ENCODE measurements at regions not wholly inside any gene's neighbourhood (a gene's known extent, or its start where the extent isn't known, plus 50 kb on each side); places are given as distances from the start of the nearest gene placed in this dataset.

- H3K4me1 ChIP-seq (ENCODE audit: insufficient read depth, low read length), result no peaks in the 10 kb centered on the region
- H3K4me3 ChIP-seq (ENCODE audit: low read depth in 1 of 2, low read length in 2 of 2), result no peak overlapping the region
- no peak overlapping the region for H2AFZ ChIP-seq (ENCODE audit: low read depth, low read length)
- no peak for ATAC-seq (ENCODE audit: insufficient read depth, low read depth)
- H3K27ac ChIP-seq (ENCODE audit: low read length), result no peak overlapping the region
- H3K27me3 ChIP-seq (ENCODE audit: insufficient read depth, low read length, poor library complexity), result peaks cover 13% of the 10 kb centered on the region
- no peaks in the 10 kb centered on the region for H3K36me3 ChIP-seq (ENCODE audit: insufficient read depth, low read length)
- no peak for DNase-seq
- TF ChIP-seq CTCF (IDR thresholded peaks at IDR 0.05; ENCODE audit: borderline replicate concordance, extremely low read depth, low read length, poor library complexity, severe bottlenecking) (no peak), EZH2 (IDR thresholded peaks at IDR 0.05; ENCODE audit: borderline replicate concordance, low read depth, low read length, severe bottlenecking) (no peak)
- no peak overlapping the region for H3K9ac ChIP-seq (ENCODE audit: low read depth, low read length)
- no peak overlapping the region for H3K4me2 ChIP-seq (ENCODE audit: insufficient read depth, low read length)
- H3K79me2 ChIP-seq (ENCODE audit: insufficient read depth, low read length), result no peaks in the 10 kb centered on the region
- no peaks in the 10 kb centered on the region for H4K20me1 ChIP-seq (ENCODE audit: insufficient read depth, low read length)
- H3K9me3 ChIP-seq (ENCODE audit: insufficient read depth, low read length, severe bottlenecking), result no peaks in the 10 kb centered on the region
Observed at GRCh38 chr15:94620632-94621031, 389.3 kb downstream of the MCTP2 start.

DNA sequence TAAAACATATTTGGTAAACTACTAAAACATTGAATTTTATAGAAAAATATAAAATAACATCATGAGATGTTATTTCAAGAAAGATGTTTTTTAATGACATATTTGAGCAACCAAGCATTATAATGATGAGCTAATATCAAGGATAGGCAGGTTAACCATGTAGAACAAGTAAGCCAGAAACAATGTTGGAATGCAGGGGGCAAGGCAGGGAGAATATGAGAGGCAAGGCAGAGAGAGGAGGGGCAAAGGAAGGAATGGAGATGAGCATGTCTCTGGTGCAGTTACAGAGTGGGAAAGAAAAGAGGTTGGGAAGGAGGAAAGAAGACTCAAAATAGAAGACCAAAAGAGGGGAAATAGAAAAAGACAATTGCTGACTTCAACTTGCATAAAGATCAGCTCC, 390.4 kb downstream of the MCTP2 start:
- ATAC-seq (ENCODE audit: insufficient read depth, low read depth) (no peak), DNase-seq (no peak)
- Histone ChIP-seq H2AFZ (ENCODE audit: low read depth, low read length) (no peak overlapping the region), H3K4me3 (ENCODE audit: low read depth in 1 of 2, low read length in 2 of 2) (no peak overlapping the region), H3K9me3 (ENCODE audit: insufficient read depth, low read length, severe bottlenecking) (no peaks in the 10 kb centered on the region), H3K4me2 (ENCODE audit: insufficient read depth, low read length) (no peak overlapping the region), H4K20me1 (ENCODE audit: insufficient read depth, low read length) (no peaks in the 10 kb centered on the region), H3K27ac (ENCODE audit: low read length) (no peak overlapping the region), H3K9ac (ENCODE audit: low read depth, low read length) (no peak overlapping the region), H3K4me1 (ENCODE audit: insufficient read depth, low read length) (no peaks in the 10 kb centered on the region), H3K27me3 (ENCODE audit: insufficient read depth, low read length, poor library complexity) (peaks cover 15% of the 10 kb centered on the region), H3K79me2 (ENCODE audit: insufficient read depth, low read length) (no peaks in the 10 kb centered on the region), H3K36me3 (ENCODE audit: insufficient read depth, low read length) (no peaks in the 10 kb centered on the region)
- TF ChIP-seq EZH2 (IDR thresholded peaks at IDR 0.05; ENCODE audit: borderline replicate concordance, low read depth, low read length, severe bottlenecking), result no peak
- TF ChIP-seq CTCF (IDR thresholded peaks at IDR 0.05; ENCODE audit: borderline replicate concordance, extremely low read depth, low read length, poor library complexity, severe bottlenecking), result no peak

DNA sequence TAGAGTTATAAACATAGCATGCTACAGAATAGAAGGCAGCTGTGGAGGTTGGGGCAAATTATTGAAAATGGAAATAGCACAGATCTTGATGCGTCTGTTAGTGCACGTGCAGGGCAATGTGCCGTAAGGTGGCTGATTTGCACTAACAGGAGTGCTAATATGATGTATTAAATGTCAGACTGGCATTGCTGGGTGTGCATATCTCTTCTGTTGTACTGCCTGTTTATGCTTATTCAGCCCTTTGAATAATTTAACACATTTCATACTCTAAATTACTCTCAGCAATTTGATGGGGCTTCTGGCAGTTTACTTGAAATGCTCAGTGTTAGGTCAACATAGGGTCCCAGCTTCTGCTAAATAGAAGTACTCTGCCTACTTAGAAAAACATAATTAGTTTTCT, 395.6 kb downstream of the MCTP2 start:
- no peak overlapping the region for H3K27ac ChIP-seq (ENCODE audit: low read length)
- DNase-seq (no peak), ATAC-seq (ENCODE audit: insufficient read depth, low read depth) (no peak)
- no peak overlapping the region for H3K9ac ChIP-seq (ENCODE audit: low read depth, low read length)
- no peaks in the 10 kb centered on the region for H3K36me3 ChIP-seq (ENCODE audit: insufficient read depth, low read length)
- H4K20me1 ChIP-seq (ENCODE audit: insufficient read depth, low read length), result no peaks in the 10 kb centered on the region
- H3K27me3 ChIP-seq (ENCODE audit: insufficient read depth, low read length, poor library complexity), result peaks cover 32% of the 10 kb centered on the region
- H3K4me2 ChIP-seq (ENCODE audit: insufficient read depth, low read length), result no peak overlapping the region
- no peak overlapping the region for H3K4me3 ChIP-seq (ENCODE audit: low read depth in 1 of 2, low read length in 2 of 2)
- H3K4me1 ChIP-seq (ENCODE audit: insufficient read depth, low read length), result no peaks in the 10 kb centered on the region
- H2AFZ ChIP-seq (ENCODE audit: low read depth, low read length), result no peak overlapping the region
- TF ChIP-seq CTCF (IDR thresholded peaks at IDR 0.05; ENCODE audit: borderline replicate concordance, extremely low read depth, low read length, poor library complexity, severe bottlenecking), result no peak
- TF ChIP-seq EZH2 (IDR thresholded peaks at IDR 0.05; ENCODE audit: borderline replicate concordance, low read depth, low read length, severe bottlenecking), result no peak
- no peaks in the 10 kb centered on the region for H3K9me3 ChIP-seq (ENCODE audit: insufficient read depth, low read length, severe bottlenecking)
- no peaks in the 10 kb centered on the region for H3K79me2 ChIP-seq (ENCODE audit: insufficient read depth, low read length)

- Histone ChIP-seq H3K79me2 (ENCODE audit: insufficient read depth, low read length) (no peaks in the 10 kb centered on the region), H2AFZ (ENCODE audit: low read depth, low read length) (no peak overlapping the region), H3K4me1 (ENCODE audit: insufficient read depth, low read length) (no peaks in the 10 kb centered on the region), H3K4me3 (ENCODE audit: low read depth in 1 of 2, low read length in 2 of 2) (no peak overlapping the region), H4K20me1 (ENCODE audit: insufficient read depth, low read length) (no peaks in the 10 kb centered on the region), H3K4me2 (ENCODE audit: insufficient read depth, low read length) (no peak overlapping the region), H3K27me3 (ENCODE audit: insufficient read depth, low read length, poor library complexity) (peaks cover 36% of the 10 kb centered on the region), H3K9me3 (ENCODE audit: insufficient read depth, low read length, severe bottlenecking) (no peaks in the 10 kb centered on the region), H3K9ac (ENCODE audit: low read depth, low read length) (no peak overlapping the region), H3K36me3 (ENCODE audit: insufficient read depth, low read length) (no peaks in the 10 kb centered on the region), H3K27ac (ENCODE audit: low read length) (no peak overlapping the region)
- ATAC-seq (ENCODE audit: insufficient read depth, low read depth) (no peak), DNase-seq (no peak)
- TF ChIP-seq EZH2 (IDR thresholded peaks at IDR 0.05; ENCODE audit: borderline replicate concordance, low read depth, low read length, severe bottlenecking) (no peak), CTCF (IDR thresholded peaks at IDR 0.05; ENCODE audit: borderline replicate concordance, extremely low read depth, low read length, poor library complexity, severe bottlenecking) (no peak)
Observed at GRCh38 chr15:94631608-94632007, 400.2 kb downstream of the MCTP2 start.
